Peyer's patch (tissue), 4 donors: ENCODE measurements at regions not wholly inside any gene's neighbourhood (a gene's known extent, or its start where the extent isn't known, plus 50 kb on each side); places are given as distances from the start of the nearest gene placed in this dataset.

Experiments
- DNase-seq, 3 donors: peaks; one replicate each; pipeline ENCODE4 v3.0.0-alpha.2; 2017 to 2019
- H3K27ac ChIP-seq, 4 donors: fragments of 200-600 bp; sonication (generic); one replicate each; pipeline ENCODE4 v1.5.1; 2016 to 2019
- H3K27me3 ChIP-seq, 2 donors: fragments of 200-600 bp; sonication (generic); one replicate each; pipeline ENCODE4 v1.5.1; 2019
- H3K36me3 ChIP-seq, 3 donors: fragments of 200-600 bp; sonication (generic); one replicate each; pipeline ENCODE4 v1.5.1; 2016 to 2019
- H3K4me1 ChIP-seq, 4 donors: fragments of 200-600 bp; sonication (generic); one replicate each; pipeline ENCODE4 v1.5.1; 2016 to 2019
- H3K4me3 ChIP-seq, 4 donors: fragments of 200-600 bp; sonication (generic); 1 replicate in 3 of 4; 2 replicates in 1 of 4; pipeline ENCODE4 v1.5.1; 2016 to 2019; ENCODE audit warnings: mild to moderate bottlenecking in 1 of 4
- H3K9me3 ChIP-seq, 4 donors: fragments of 200-600 bp; sonication (generic); one replicate each; pipeline ENCODE4 v1.5.1; 2016 to 2019; ENCODE audit warnings: mild to moderate bottlenecking in 1 of 4
- POLR2A ChIP-seq, 2 donors: fragments of 450-650 bp; IDR thresholded peaks; one replicate each; pipeline ENCODE4 v1.5.1; 2017; ENCODE audit warnings: antibody characterized with exemption in 2 of 2, mild to moderate bottlenecking in 2 of 2, moderate library complexity in 2 of 2
- TF ChIP-seq, protein P1 (sequence below), 6 experiments: fragments of 450-650 bp in 4 of 6; fragments of 200-600 bp in 2 of 6; sonication (generic) in 1 of 6; IDR thresholded peaks; one replicate each; pipeline ENCODE4 v1.5.1; 2017 to 2019; ENCODE audit warnings: antibody characterized with exemption in 6 of 6, mild to moderate bottlenecking in 3 of 6, moderate library complexity in 1 of 6

GRCh38 chrX:121102101-121102500, 54.7 kb downstream of the GLUD2 start:
- Histone ChIP-seq H3K36me3 (no peaks in the 10 kb centered on the region), H3K27ac (no peak overlapping the region), H3K27me3 (no peaks in the 10 kb centered on the region), H3K4me1 (no peaks in the 10 kb centered on the region), H3K9me3 (no peaks in the 10 kb centered on the region), H3K4me3 (no peak overlapping the region)
- TF ChIP-seq, protein P1, sequence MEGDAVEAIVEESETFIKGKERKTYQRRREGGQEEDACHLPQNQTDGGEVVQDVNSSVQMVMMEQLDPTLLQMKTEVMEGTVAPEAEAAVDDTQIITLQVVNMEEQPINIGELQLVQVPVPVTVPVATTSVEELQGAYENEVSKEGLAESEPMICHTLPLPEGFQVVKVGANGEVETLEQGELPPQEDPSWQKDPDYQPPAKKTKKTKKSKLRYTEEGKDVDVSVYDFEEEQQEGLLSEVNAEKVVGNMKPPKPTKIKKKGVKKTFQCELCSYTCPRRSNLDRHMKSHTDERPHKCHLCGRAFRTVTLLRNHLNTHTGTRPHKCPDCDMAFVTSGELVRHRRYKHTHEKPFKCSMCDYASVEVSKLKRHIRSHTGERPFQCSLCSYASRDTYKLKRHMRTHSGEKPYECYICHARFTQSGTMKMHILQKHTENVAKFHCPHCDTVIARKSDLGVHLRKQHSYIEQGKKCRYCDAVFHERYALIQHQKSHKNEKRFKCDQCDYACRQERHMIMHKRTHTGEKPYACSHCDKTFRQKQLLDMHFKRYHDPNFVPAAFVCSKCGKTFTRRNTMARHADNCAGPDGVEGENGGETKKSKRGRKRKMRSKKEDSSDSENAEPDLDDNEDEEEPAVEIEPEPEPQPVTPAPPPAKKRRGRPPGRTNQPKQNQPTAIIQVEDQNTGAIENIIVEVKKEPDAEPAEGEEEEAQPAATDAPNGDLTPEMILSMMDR (IDR thresholded peaks at IDR 0.05) = no peak
- TF ChIP-seq POLR2A (IDR thresholded peaks at IDR 0.05) = no peak
- no peak for DNase-seq

- Histone ChIP-seq H3K9me3 (no peaks in the 10 kb centered on the region), H3K4me3 (no peak overlapping the region)
Measured at GRCh38 chrX:121103381-121103780, 56.0 kb downstream of the GLUD2 start.

DNA sequence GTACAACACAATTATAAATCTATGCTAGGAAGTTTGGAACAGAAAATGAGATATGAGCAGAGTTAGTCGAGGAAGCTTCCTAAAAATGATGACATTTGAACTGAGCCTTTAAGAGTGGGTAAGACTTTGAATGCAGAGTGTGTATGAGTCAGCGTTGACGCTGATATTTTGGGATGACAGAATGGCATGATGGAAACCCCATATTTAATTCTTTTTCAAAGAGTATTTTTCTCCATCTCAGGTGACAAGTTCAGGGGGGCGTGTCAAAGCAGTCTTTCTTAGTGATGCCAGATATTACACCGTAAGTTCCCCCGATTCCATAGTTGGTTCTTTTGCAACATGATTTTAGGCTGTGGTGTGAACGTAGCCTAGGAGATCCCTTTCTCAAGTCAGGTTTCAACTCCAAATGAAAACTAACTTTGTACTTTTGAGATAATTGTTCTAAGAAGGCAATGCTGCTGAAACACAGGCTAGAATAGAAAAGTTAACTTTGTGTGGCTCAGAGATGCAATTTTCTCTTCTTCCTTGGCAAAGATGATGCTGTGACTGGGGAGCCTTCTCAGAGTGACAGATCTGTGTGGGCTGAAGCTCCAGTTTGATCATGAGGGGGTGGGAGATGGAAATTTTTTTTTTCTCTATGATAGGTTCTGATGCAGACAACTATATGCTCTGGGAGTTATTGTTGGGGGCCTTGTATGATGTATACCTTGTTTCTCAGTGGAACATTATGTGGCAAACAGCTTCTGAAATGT, 59.2 kb downstream of the GLUD2 start:
- no peaks in the 10 kb centered on the region for H3K36me3 ChIP-seq
- no peak for TF ChIP-seq POLR2A (IDR thresholded peaks at IDR 0.05)
- TF ChIP-seq, protein P1 (IDR thresholded peaks at IDR 0.05) = no peak
- no peaks in the 10 kb centered on the region for H3K4me1 ChIP-seq

More at GRCh38 chrX:121103381-121103780, 56.0 kb downstream of the GLUD2 start:
- Histone ChIP-seq H3K4me1 (no peaks in the 10 kb centered on the region), H3K36me3 (no peaks in the 10 kb centered on the region), H3K27ac (no peak overlapping the region), H3K27me3 (no peaks in the 10 kb centered on the region)
- DNase-seq = no peak
- no peak for TF ChIP-seq POLR2A (IDR thresholded peaks at IDR 0.05)
- TF ChIP-seq, protein P1 (IDR thresholded peaks at IDR 0.05) = no peak

GRCh38 chrX:121109986-121110385, 62.6 kb downstream of the GLUD2 start:
- no peak overlapping the region for H3K27ac ChIP-seq
- H3K4me1 ChIP-seq = no peaks in the 10 kb centered on the region
- TF ChIP-seq, protein P1 (IDR thresholded peaks at IDR 0.05) = no peak
- no peak for TF ChIP-seq POLR2A (IDR thresholded peaks at IDR 0.05)
- no peaks in the 10 kb centered on the region for H3K36me3 ChIP-seq
- no peaks in the 10 kb centered on the region for H3K27me3 ChIP-seq
- no peaks in the 10 kb centered on the region for H3K9me3 ChIP-seq
- no peak overlapping the region for H3K4me3 ChIP-seq
- DNase-seq = no peak

More for the DNA sequence above, 59.2 kb downstream of the GLUD2 start:
- DNase-seq = no peak
- no peak overlapping the region for H3K27ac ChIP-seq
- H3K27me3 ChIP-seq = no peaks in the 10 kb centered on the region
- H3K4me3 ChIP-seq = no peak overlapping the region
- no peaks in the 10 kb centered on the region for H3K9me3 ChIP-seq

DNA sequence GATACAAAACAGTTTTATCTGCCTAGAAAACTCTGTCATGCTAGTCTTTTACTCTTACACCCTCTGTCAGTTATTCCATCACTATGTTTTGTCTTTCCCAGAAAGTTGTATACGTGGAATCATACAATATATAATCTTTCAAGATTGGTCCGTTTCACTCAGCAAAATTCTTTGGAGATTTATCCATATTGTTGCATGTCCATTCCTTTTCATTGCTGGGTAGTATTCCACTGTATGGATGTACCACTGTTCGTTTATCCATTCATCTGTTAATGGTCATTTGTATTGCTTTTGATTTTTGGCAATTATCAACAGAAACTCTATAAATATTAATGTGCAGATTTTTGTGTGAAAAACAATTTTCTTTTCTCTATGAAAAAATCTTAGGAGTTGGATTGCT, 63.1 kb downstream of the GLUD2 start:
- Histone ChIP-seq H3K9me3 (no peaks in the 10 kb centered on the region), H3K27ac (no peak overlapping the region), H3K4me3 (no peak overlapping the region), H3K4me1 (no peaks in the 10 kb centered on the region), H3K27me3 (no peaks in the 10 kb centered on the region), H3K36me3 (no peaks in the 10 kb centered on the region)
- TF ChIP-seq, protein P1 (IDR thresholded peaks at IDR 0.05) = no peak
- TF ChIP-seq POLR2A (IDR thresholded peaks at IDR 0.05) = no peak
- no peak for DNase-seq
